Chondrocyte (in vitro differentiated cells): ENCODE measurements at regions not wholly inside any gene's neighbourhood (a gene's known extent, or its start where the extent isn't known, plus 50 kb on each side); places are given as distances from the start of the nearest gene placed in this dataset.

Experiments
- DNase-seq: peaks from one replicate; pipeline ENCODE4 v3.0.0; 2021; ENCODE audit warnings: mixed read lengths, low spot score
- H3K27ac Mint-ChIP-seq: one replicate; pipeline ENCODE4 v1.8.0; 2021; ENCODE audit warnings: mild to moderate bottlenecking, moderate library complexity, mixed read lengths; ENCODE audit not compliant: unreplicated experiment
- H3K27me3 Mint-ChIP-seq: 2 replicates; pipeline ENCODE4 v1.8.0; 2021; ENCODE audit warnings: low read depth, mixed read lengths
- H3K36me3 Mint-ChIP-seq: 2 replicates; pipeline ENCODE4 v1.8.0; 2021; ENCODE audit warnings: low read depth, mixed read lengths
- H3K4me1 Mint-ChIP-seq: 2 replicates; pipeline ENCODE4 v1.8.0; 2021; ENCODE audit warnings: low read depth, mild to moderate bottlenecking, mixed read lengths
- H3K4me3 Mint-ChIP-seq: one replicate; pipeline ENCODE4 v1.8.0; 2021; ENCODE audit warnings: mild to moderate bottlenecking, moderate library complexity, mixed read lengths; ENCODE audit not compliant: unreplicated experiment
- H3K9me3 Mint-ChIP-seq: 2 replicates; pipeline ENCODE4 v1.8.0; 2021; ENCODE audit warnings: low read depth, mixed read lengths
- TF ChIP-seq, protein P1 (sequence below): fragments of 200-600 bp; sonication (generic); IDR thresholded peaks from 2 replicates; pipeline ENCODE4 v1.5.0; 2021; ENCODE audit warnings: antibody characterized with exemption, mild to moderate bottlenecking, moderate library complexity

DNA sequence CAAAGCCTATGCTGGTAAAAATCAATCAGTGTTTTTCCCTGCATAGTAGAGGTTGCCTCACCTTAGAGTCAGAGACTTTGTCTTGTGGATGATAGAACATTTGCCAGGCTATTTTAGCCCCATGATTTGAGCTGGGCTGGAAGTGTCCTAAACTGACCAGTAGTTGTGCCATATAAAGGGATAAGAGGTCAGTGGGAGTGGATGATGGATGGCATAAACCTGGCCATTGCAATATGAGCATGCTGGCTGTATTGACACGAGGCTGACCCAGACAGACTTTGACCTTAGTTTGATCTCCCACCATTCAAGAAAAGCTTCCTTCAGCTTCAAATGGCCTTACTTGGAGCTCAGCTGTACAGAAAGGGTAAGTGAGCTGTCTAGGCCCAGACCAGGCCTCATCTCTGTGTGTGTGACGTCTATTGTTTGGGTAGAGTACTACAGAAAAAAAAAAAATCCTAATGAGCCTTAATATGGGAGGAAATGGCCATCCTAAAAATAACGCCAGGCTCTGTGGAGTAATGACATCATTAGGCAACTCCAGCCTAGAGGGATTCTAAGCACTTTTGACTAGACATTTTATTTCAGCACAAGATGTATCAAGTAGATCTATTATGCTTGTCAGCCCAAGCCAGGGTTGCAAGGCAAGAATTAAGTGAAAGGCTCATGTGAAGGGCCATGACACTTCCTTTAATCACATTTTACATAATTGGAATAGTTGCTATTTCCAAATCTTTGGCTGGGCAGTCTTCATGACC lies 51.3 kb upstream of the CADM1 start:
- no peaks in the 10 kb centered on the region for H3K36me3 Mint-ChIP-seq
- H3K27me3 Mint-ChIP-seq: peaks cover 5% of the 10 kb centered on the region
- no peak overlapping the region for H3K27ac Mint-ChIP-seq
- no peak overlapping the region for H3K4me3 Mint-ChIP-seq
- no peak for DNase-seq
- no peaks in the 10 kb centered on the region for H3K4me1 Mint-ChIP-seq
- TF ChIP-seq, protein P1, sequence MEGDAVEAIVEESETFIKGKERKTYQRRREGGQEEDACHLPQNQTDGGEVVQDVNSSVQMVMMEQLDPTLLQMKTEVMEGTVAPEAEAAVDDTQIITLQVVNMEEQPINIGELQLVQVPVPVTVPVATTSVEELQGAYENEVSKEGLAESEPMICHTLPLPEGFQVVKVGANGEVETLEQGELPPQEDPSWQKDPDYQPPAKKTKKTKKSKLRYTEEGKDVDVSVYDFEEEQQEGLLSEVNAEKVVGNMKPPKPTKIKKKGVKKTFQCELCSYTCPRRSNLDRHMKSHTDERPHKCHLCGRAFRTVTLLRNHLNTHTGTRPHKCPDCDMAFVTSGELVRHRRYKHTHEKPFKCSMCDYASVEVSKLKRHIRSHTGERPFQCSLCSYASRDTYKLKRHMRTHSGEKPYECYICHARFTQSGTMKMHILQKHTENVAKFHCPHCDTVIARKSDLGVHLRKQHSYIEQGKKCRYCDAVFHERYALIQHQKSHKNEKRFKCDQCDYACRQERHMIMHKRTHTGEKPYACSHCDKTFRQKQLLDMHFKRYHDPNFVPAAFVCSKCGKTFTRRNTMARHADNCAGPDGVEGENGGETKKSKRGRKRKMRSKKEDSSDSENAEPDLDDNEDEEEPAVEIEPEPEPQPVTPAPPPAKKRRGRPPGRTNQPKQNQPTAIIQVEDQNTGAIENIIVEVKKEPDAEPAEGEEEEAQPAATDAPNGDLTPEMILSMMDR: no peak
- H3K9me3 Mint-ChIP-seq: no peaks in the 10 kb centered on the region
